H1 (cell line): ENCODE measurements at regions not wholly inside any gene's neighbourhood (a gene's known extent, or its start where the extent isn't known, plus 50 kb on each side); places are given as distances from the start of the nearest gene placed in this dataset.

ENCODE experiments used
- CTCF ChIA-PET: fragments of 300-600 bp; sonication (Branson Sonifier 250); formaldehyde crosslinking; loops from one replicate; lab custom pipeline; 2021; ENCODE audit not compliant: partially characterized antibody; lab: Charles Lee
- POLR2A ChIA-PET: fragments of 300-600 bp; sonication (Branson Sonifier 250); formaldehyde crosslinking; loops from one replicate; lab custom pipeline; 2021; ENCODE audit warnings: inconsistent platforms; ENCODE audit not compliant: partially characterized antibody; lab: Charles Lee
- DNase-seq, 2 experiments: peaks; one replicate each; pipeline versions ENCODE4 v3.0.0 to v3.0.0-alpha.2; 2010 to 2022; ENCODE audit warnings: low spot score in 2 of 2, low read depth in 1 of 2, mixed read lengths in 1 of 2
- FAIRE-seq: peaks from 2 replicates; lab custom pipeline; 2011; peaks lifted over from hg19 to GRCh38; lab: Jason Lieb, UNC
- H2AFZ ChIP-seq: 2 replicates; pipeline ENCODE4 v1.8.1; 2012; ENCODE audit warnings: low read length, inconsistent platforms
- H2AK5ac ChIP-seq: 2 replicates; pipeline ENCODE4 v1.6.1; 2013; ENCODE audit warnings: low read depth, low read length
- H2BK120ac ChIP-seq: replicated peaks from 2 replicates; pipeline ENCODE3; 2013; ENCODE audit warnings: low read depth, low read length, inconsistent platforms
- H2BK12ac ChIP-seq: 2 replicates; pipeline ENCODE4 v1.6.1; 2013; ENCODE audit warnings: low read depth, low read length
- H2BK15ac ChIP-seq: 2 replicates; pipeline ENCODE4 v1.6.1; 2013; ENCODE audit warnings: low read length
- H2BK20ac ChIP-seq: 2 replicates; pipeline ENCODE4 v1.6.1; 2013; ENCODE audit warnings: low read length
- H2BK5ac ChIP-seq: 2 replicates; pipeline ENCODE4 v1.6.1; 2013; ENCODE audit warnings: low read depth, low read length
- H3K14ac ChIP-seq: 2 replicates; pipeline ENCODE4 v1.6.1; 2013; ENCODE audit warnings: inconsistent platforms; ENCODE audit not compliant: insufficient read length
- H3K18ac ChIP-seq: 2 replicates; pipeline ENCODE4 v1.6.1; 2013; ENCODE audit warnings: low read length; ENCODE audit errors: extremely low read depth
- H3K23ac ChIP-seq: 2 replicates; pipeline ENCODE4 v1.6.1; 2013; ENCODE audit warnings: inconsistent platforms; ENCODE audit not compliant: insufficient read length
- H3K23me2 ChIP-seq: 2 replicates; pipeline ENCODE4 v1.6.1; 2013; ENCODE audit warnings: low read depth, low read length
- H3K27ac ChIP-seq: 2 replicates; pipeline ENCODE4 v1.6.1; 2011; ENCODE audit warnings: low read depth, low read length, inconsistent platforms
- H3K27me3 ChIP-seq, 4 experiments: replicated peaks in 1 of 4; 1 replicate in 1 of 4; 2 replicates in 3 of 4; pipeline versions ENCODE4 v1.6.1 to v1.8.1; 2011 to 2013; ENCODE audit warnings: low read length in 3 of 4, mild to moderate bottlenecking in 3 of 4, inconsistent platforms in 2 of 4, mixed read lengths in 2 of 4, moderate library complexity in 1 of 4; ENCODE audit not compliant: control insufficient read depth in 3 of 4, insufficient read depth in 3 of 4; ENCODE audit errors: extremely low read depth in 1 of 4
- H3K36me3 ChIP-seq, 4 experiments: 2 replicates each; pipeline versions ENCODE4 v1.6.1 to v1.8.1; 2011 to 2013; ENCODE audit warnings: mild to moderate bottlenecking in 4 of 4, low read length in 3 of 4, moderate library complexity in 2 of 4, control low read depth in 1 of 4, inconsistent platforms in 1 of 4; ENCODE audit not compliant: insufficient read depth in 4 of 4, control insufficient read depth in 2 of 4
- H3K4ac ChIP-seq: replicated peaks from 2 replicates; pipeline ENCODE3; 2013; ENCODE audit warnings: low read length, low read depth, mixed read lengths, inconsistent platforms; ENCODE audit not compliant: insufficient read length
- H3K4me1 ChIP-seq, 4 experiments: replicated peaks in 1 of 4; 1 replicate in 1 of 4; 2 replicates in 3 of 4; pipeline versions ENCODE4 v1.6.1 to v1.8.1; 2011 to 2013; ENCODE audit warnings: low read length in 3 of 4, inconsistent platforms in 2 of 4, mixed read lengths in 1 of 4; ENCODE audit not compliant: insufficient read depth in 4 of 4, control insufficient read depth in 3 of 4
- H3K4me2 ChIP-seq, 2 experiments: 2 replicates each; pipeline versions ENCODE4 v1.6.1 to v1.8.1; 2011 to 2013; ENCODE audit warnings: low read depth in 2 of 2, low read length in 2 of 2, control low read depth in 1 of 2, inconsistent platforms in 1 of 2, mild to moderate bottlenecking in 1 of 2; ENCODE audit not compliant: insufficient read depth in 1 of 2
- H3K4me3 ChIP-seq, 4 experiments: fragments of 200-600, 300-600 bp in 1 of 4; sonication (generic), shearing (Covaris generic), sonication (Bioruptor Twin) in 1 of 4; 2 replicates each; pipeline versions ENCODE4 v1.5.1 to v1.8.1; 2011 to 2016; ENCODE audit warnings: low read length in 4 of 4, low read depth in 3 of 4, control low read depth in 2 of 4, inconsistent platforms in 2 of 4, mild to moderate bottlenecking in 2 of 4, mixed read lengths in 1 of 4, moderate library complexity in 1 of 4; ENCODE audit not compliant: insufficient read depth in 2 of 4; ENCODE audit errors: extremely low read depth in 1 of 4
- H3K56ac ChIP-seq: replicated peaks from 2 replicates; pipeline ENCODE3; 2013; ENCODE audit warnings: low read depth, mild to moderate bottlenecking, mixed read lengths, low read length, inconsistent platforms; ENCODE audit not compliant: insufficient read length
- H3K79me1 ChIP-seq: 2 replicates; pipeline ENCODE4 v1.6.1; 2013; ENCODE audit warnings: low read depth, low read length, control low read depth
- H3K79me2 ChIP-seq, 2 experiments: 2 replicates each; pipeline versions ENCODE4 v1.6.1 to v1.8.1; 2012 to 2013; ENCODE audit warnings: low read length in 2 of 2, mild to moderate bottlenecking in 2 of 2, inconsistent platforms in 1 of 2; ENCODE audit not compliant: insufficient read depth in 2 of 2, control insufficient read depth in 1 of 2
- H3K9ac ChIP-seq, 4 experiments: replicated peaks in 1 of 4; 1 replicate in 1 of 4; 2 replicates in 3 of 4; pipeline versions ENCODE4 v1.6.1 to v1.8.1; 2011 to 2013; ENCODE audit warnings: low read depth in 3 of 4, low read length in 3 of 4, control low read depth in 2 of 4, mild to moderate bottlenecking in 2 of 4, moderate library complexity in 2 of 4, inconsistent platforms in 1 of 4; ENCODE audit errors: extremely low read depth in 1 of 4
- H3K9me3 ChIP-seq, 2 experiments: 2 replicates each; pipeline versions ENCODE4 v1.6.1 to v1.8.1; 2012 to 2013; ENCODE audit warnings: mild to moderate bottlenecking in 2 of 2, moderate library complexity in 2 of 2, control low read depth in 1 of 2, inconsistent platforms in 1 of 2, low read depth in 1 of 2, low read length in 1 of 2, mixed read lengths in 1 of 2; ENCODE audit not compliant: insufficient read depth in 2 of 2
- H4K20me1 ChIP-seq, 2 experiments: replicated peaks in 1 of 2; 2 replicates each; pipeline versions ENCODE3 to v1.8.1; 2011 to 2013; ENCODE audit warnings: inconsistent platforms in 2 of 2, low read length in 2 of 2, mild to moderate bottlenecking in 1 of 2; ENCODE audit not compliant: insufficient read depth in 2 of 2, control insufficient read depth in 1 of 2
- H4K5ac ChIP-seq: 2 replicates; pipeline ENCODE4 v1.6.1; 2013; ENCODE audit warnings: low read length, low read depth, mixed read lengths, inconsistent platforms; ENCODE audit not compliant: insufficient read length
- H4K8ac ChIP-seq: 2 replicates; pipeline ENCODE4 v1.8.0; 2013; ENCODE audit warnings: mild to moderate bottlenecking, moderate library complexity, low read length, inconsistent platforms; ENCODE audit not compliant: insufficient read depth; ENCODE audit errors: extremely low read depth
- H4K91ac ChIP-seq: replicated peaks from 2 replicates; pipeline ENCODE3; 2013; ENCODE audit warnings: low read length, mixed read lengths, inconsistent platforms; ENCODE audit not compliant: insufficient read length
- BRCA1 ChIP-seq: IDR thresholded peaks from 2 replicates; pipeline ENCODE4 v1.6.1; 2012; ENCODE audit warnings: low read depth, low read length, improper control_type of control experiment
- E2F6 ChIP-seq: IDR thresholded peaks from 2 replicates; pipeline ENCODE4 v1.6.1; 2012; ENCODE audit warnings: inconsistent platforms
- JUND ChIP-seq: IDR thresholded peaks from 2 replicates; pipeline ENCODE4 v1.6.1; 2011; ENCODE audit warnings: mild to moderate bottlenecking, improper control_type of control experiment, low read length
- KDM4A ChIP-seq: IDR thresholded peaks from one replicate; pipeline ENCODE4 v1.7.1; 2012; ENCODE audit warnings: low read depth, mild to moderate bottlenecking, moderate library complexity, low read length, inconsistent platforms; ENCODE audit not compliant: severe bottlenecking
- MAX ChIP-seq: IDR thresholded peaks from 2 replicates; pipeline ENCODE4 v1.6.1; 2012; ENCODE audit warnings: inconsistent platforms
- PHF8 ChIP-seq: fragments of 200-600 bp; sonication (generic); conservative IDR thresholded peaks from 2 replicates; pipeline ENCODE4 v1.7.1; 2012; ENCODE audit warnings: low read depth, mild to moderate bottlenecking, inconsistent platforms, low read length, moderate library complexity
- RNF2 ChIP-seq: fragments of 200-900, 300-1000 bp; sonication (generic); IDR thresholded peaks from 2 replicates; pipeline ENCODE4 v1.7.1; 2016; ENCODE audit warnings: borderline replicate concordance, low read depth, mild to moderate bottlenecking, antibody characterized with exemption, low read length; ENCODE audit not compliant: poor library complexity, severe bottlenecking; ENCODE audit errors: missing control alignments
- SP1 ChIP-seq: IDR thresholded peaks from 2 replicates; pipeline ENCODE4 v1.6.1; 2011; ENCODE audit warnings: low read depth, low read length
- TAF7 ChIP-seq: optimal IDR thresholded peaks from 2 replicates; pipeline ENCODE3; 2011; ENCODE audit warnings: low read depth, mild to moderate bottlenecking, inconsistent platforms, low read length, moderate library complexity, borderline replicate concordance
- ZNF274 ChIP-seq: IDR thresholded peaks from 2 replicates; pipeline ENCODE4 v1.7.0; 2012; ENCODE audit warnings: low read length, borderline replicate concordance; ENCODE audit errors: extremely low read depth
- WGBS, 2 experiments: shearing (Covaris generic) in 1 of 2; methylation state at CpG; one replicate each; pipeline versions ENCODE4 v1.1.6 to v1.1.7; 2013 to 2015; ENCODE audit warnings: low lambda C conversion rate in 2 of 2, mixed read lengths in 2 of 2, inconsistent platforms in 1 of 2, low coverage in 1 of 2, missing lambda C conversion rate in 1 of 2; ENCODE audit not compliant: insufficient replicate concordance in 2 of 2, insufficient coverage in 1 of 2, insufficient read length in 1 of 2; ENCODE audit errors: extremely low coverage in 1 of 2, missing lambda C conversion rate in 1 of 2; 5-methylcytosine and 5-hydroxymethylcytosine counted together

GRCh38 chr10:44478876-44479705, 94.2 kb upstream of the CXCL12 start:
- H3K36me3 ChIP-seq = no peaks in the 10 kb centered on the region
- no peak overlapping the region for H3K9ac ChIP-seq
- no peaks in the 10 kb centered on the region for H3K27me3 ChIP-seq
- H3K79me1 ChIP-seq = no peaks in the 10 kb centered on the region
- no peak overlapping the region for H2BK20ac ChIP-seq
- no peak overlapping the region for H4K91ac ChIP-seq
- H2BK120ac ChIP-seq = no peak overlapping the region
- FAIRE-seq (no peak), DNase-seq (no peak)
- H3K18ac ChIP-seq = no peak overlapping the region
- H2BK12ac ChIP-seq = no peak overlapping the region
- no peaks in the 10 kb centered on the region for H4K20me1 ChIP-seq
- no peak overlapping the region for H4K8ac ChIP-seq
- no peak for TF ChIP-seq TAF7
- TF ChIP-seq E2F6 = no peak
- TF ChIP-seq RNF2 = no peak
- no peak for TF ChIP-seq MAX
- no peak for TF ChIP-seq ZNF274
- TF ChIP-seq JUND = no peak
- no peak for TF ChIP-seq PHF8
- no peak for TF ChIP-seq SP1
- TF ChIP-seq BRCA1 = no peak
- TF ChIP-seq KDM4A = no peak
- H2AFZ ChIP-seq = no peak overlapping the region
- WGBS, 2 experiments = 84% methylated on average over 8 of the region's 8 CpGs; no CpG with 5 or more reads in 1 of the 2 experiments
- no peak overlapping the region for H2AK5ac ChIP-seq
- H4K5ac ChIP-seq = no peak overlapping the region
- no peak overlapping the region for H2BK15ac ChIP-seq
- H2BK5ac ChIP-seq = no peak overlapping the region
- CTCF ChIA-PET = interaction anchor here (1.0 to 1.4 kb wide), 2 partner anchors 13 to 27 kb away, joined by 3 to 5 read pairs; no protein-coding TSS in a partner anchor
- no peak overlapping the region for H3K4me3 ChIP-seq
- H3K79me2 ChIP-seq = no peaks in the 10 kb centered on the region
- H3K23ac ChIP-seq = no peak overlapping the region
- no peak overlapping the region for H3K4ac ChIP-seq
- H3K4me2 ChIP-seq = no peak overlapping the region
- no peaks in the 10 kb centered on the region for H3K23me2 ChIP-seq
- POLR2A ChIA-PET = interaction anchor here (0.5 kb wide), 1 partner anchor 301 kb away, joined by 3 read pairs; no protein-coding TSS in a partner anchor
- H3K27ac ChIP-seq = no peak overlapping the region
- H3K4me1 ChIP-seq = no peaks in the 10 kb centered on the region
- no peak overlapping the region for H3K56ac ChIP-seq
- no peak overlapping the region for H3K14ac ChIP-seq
- H3K9me3 ChIP-seq = no peaks in the 10 kb centered on the region; a peak in 1 of 4 replicates
